Skeletal muscle cell (primary cell): ENCODE measurements at regions not wholly inside any gene's neighbourhood (a gene's known extent, or its start where the extent isn't known, plus 50 kb on each side); places are given as distances from the start of the nearest gene placed in this dataset.
"Not testable (repeated sequence)": the region's sequence is repeated elsewhere in the genome, so short reads cannot be mapped to it uniquely, and the experiment has no call there.

Experiments
- DNase-seq: peaks from one replicate; pipeline ENCODE4 v3.0.0-alpha.2; 2010; ENCODE audit warnings: low read depth
- H3K4me3 ChIP-seq: 2 replicates; pipeline ENCODE4 v1.5.1; 2011; ENCODE audit warnings: low read depth, mild to moderate bottlenecking, control low read depth, low read length, moderate library complexity

GRCh38 chr1:86633306-86633838 is 71.0 kb upstream of the SH3GLB1 start:
- not testable (repeated sequence) for DNase-seq, H3K4me3 ChIP-seq

- no peak overlapping the region for H3K4me3 ChIP-seq
- DNase-seq = no peak
These were observed 70.5 kb upstream of the SH3GLB1 start for GRCh38 chr1:86633921-86634320.

GRCh38 chr1:86636898-86637297 is 67.5 kb upstream of the SH3GLB1 start:
- H3K4me3 ChIP-seq = no peak overlapping the region
- DNase-seq = no peak

- no peak overlapping the region for H3K4me3 ChIP-seq
- DNase-seq = no peak
These were observed 64.2 kb upstream of the SH3GLB1 start for GRCh38 chr1:86640161-86640670.

GRCh38 chr1:86641318-86641717 is 63.1 kb upstream of the SH3GLB1 start:
- no peak for DNase-seq
- H3K4me3 ChIP-seq = no peak overlapping the region

- not testable (repeated sequence) for H3K4me3 ChIP-seq, DNase-seq
These were observed 59.7 kb upstream of the SH3GLB1 start for GRCh38 chr1:86644655-86645054.

- no peak for DNase-seq
These were observed 58.5 kb upstream of the SH3GLB1 start for GRCh38 chr1:86645851-86646250.

GRCh38 chr1:86646256-86646655 is 58.1 kb upstream of the SH3GLB1 start:
- no peak overlapping the region for H3K4me3 ChIP-seq
- no peak for DNase-seq

More at GRCh38 chr1:86645851-86646250, 58.5 kb upstream of the SH3GLB1 start:
- H3K4me3 ChIP-seq = no peak overlapping the region

GRCh38 chr1:86648255-86648654 is 56.1 kb upstream of the SH3GLB1 start:
- peak; percentile 43 for DNase-seq
- H3K4me3 ChIP-seq = no peak overlapping the region

- no peak overlapping the region for H3K4me3 ChIP-seq
These were observed 54.8 kb upstream of the SH3GLB1 start for GRCh38 chr1:86649618-86650017.

GRCh38 chr1:86650065-86650464 is 54.3 kb upstream of the SH3GLB1 start:
- no peak overlapping the region for H3K4me3 ChIP-seq
- DNase-seq = no peak

More at GRCh38 chr1:86649618-86650017, 54.8 kb upstream of the SH3GLB1 start:
- DNase-seq = no peak
